Stromal cell of bone marrow (primary cell): ENCODE measurements at regions not wholly inside any gene's neighbourhood (a gene's known extent, or its start where the extent isn't known, plus 50 kb on each side); places are given as distances from the start of the nearest gene placed in this dataset.
"Not testable (repeated sequence)": the region's sequence is repeated elsewhere in the genome, so short reads cannot be mapped to it uniquely, and the experiment has no call there.

Experiments used
- DNase-seq: peaks from one replicate; pipeline ENCODE4 v3.0.0-alpha.2; 2012; ENCODE audit warnings: low read depth

GRCh38 chr2:234861841-234862735, 89.7 kb upstream of the SH3BP4 start:
- no peak for DNase-seq

- DNase-seq = not testable (repeated sequence)
Measured at GRCh38 chr2:234859330-234859872, 92.4 kb upstream of the SH3BP4 start.

DNA sequence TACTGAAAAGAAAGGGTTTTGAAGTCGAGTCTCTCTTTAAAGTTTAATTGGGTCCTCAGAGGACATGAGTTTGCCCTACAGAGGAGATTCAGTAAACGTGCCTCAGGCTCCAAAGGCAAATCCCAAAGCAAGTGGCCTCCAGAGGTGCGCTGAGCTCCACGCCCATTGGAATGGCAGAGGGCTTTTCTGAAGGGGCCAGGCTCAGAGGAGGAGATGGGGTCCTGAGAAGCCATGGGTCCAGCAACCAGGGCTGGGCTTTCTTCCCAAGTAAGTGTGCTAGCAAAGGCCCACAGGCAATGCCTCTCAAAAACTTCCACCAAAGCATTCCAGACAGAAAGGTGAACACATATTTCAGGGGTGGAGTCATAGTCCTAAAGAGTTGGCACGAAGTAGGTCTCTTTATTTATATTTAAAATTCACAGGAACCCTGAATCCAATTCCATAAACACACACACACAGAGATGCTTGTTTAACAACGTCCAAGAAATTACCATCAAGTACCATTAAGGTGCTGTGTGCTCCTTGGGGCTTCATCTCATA, 93.0 kb upstream of the SH3BP4 start:
- no peak for DNase-seq

- DNase-seq = no peak
Measured at GRCh38 chr2:234858145-234858544, 93.7 kb upstream of the SH3BP4 start.

- DNase-seq = no peak
Measured at GRCh38 chr2:234853729-234854128, 98.1 kb upstream of the SH3BP4 start.

DNA sequence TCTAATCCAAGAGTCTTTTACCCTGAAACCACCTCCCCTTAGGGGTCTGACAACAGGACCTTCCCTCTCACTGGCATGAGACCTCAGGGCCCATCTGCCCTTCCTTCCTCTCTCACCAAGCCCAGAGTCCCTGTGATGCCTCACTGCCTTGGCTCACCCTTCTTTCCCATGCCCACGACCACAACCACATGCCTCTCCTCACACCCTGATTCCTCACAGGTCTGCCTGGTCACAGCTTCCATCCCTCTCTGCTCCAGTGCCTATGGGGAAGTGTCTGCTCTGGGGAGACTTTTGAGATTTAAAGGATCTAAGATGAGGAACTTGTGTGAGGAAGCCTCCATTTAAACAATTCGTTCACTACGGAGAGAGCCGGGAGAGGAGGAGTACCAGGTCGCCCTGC, 98.9 kb upstream of the SH3BP4 start:
- DNase-seq = no peak

DNA sequence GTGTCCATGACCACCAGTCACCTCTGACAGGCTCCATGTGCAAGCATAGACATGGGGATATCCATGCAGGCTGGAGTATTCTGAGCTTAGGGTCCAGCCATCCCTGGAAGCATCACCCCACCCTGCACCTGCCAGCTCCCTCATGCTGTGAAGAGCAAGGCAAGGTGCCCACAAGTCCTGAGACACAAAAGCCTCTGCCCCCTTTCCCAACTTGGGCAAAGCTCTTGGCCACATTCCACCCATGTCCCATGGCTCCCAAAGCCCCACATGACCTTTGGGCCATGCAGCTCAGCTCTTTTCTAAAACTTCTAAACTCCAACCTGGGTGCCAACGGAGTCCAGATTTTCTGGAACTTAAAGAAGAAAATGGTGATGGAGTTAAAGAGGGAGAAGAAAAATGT, 99.8 kb upstream of the SH3BP4 start:
- no peak for DNase-seq

GRCh38 chr2:234851451-234851850, 100.4 kb upstream of the SH3BP4 start:
- no peak for DNase-seq

- DNase-seq = no peak
Measured at GRCh38 chr2:234850818-234851217, 101.0 kb upstream of the SH3BP4 start.

GRCh38 chr2:234849678-234850077, 102.1 kb upstream of the SH3BP4 start:
- DNase-seq = no peak

DNA sequence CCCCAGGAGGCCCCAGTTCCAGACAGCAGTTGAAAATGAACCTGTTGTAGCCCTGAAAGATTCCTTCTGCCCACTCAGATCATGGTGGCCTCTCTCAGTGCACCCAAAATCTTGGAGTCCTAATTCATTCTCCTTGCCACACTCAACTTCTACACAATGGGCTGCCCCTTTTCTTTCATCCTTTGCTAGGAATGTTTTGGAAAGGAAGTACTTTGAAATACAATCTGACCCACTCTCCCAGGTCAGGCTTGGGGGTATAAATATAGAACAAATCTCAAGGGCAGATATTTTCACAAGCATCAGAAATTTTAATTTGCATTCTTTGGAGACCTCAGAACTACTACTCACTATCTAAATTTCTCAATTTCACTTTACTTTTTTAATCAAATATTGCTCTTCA, 103.2 kb upstream of the SH3BP4 start:
- DNase-seq = no peak

GRCh38 chr2:234847639-234848038, 104.2 kb upstream of the SH3BP4 start:
- DNase-seq = no peak

- no peak for DNase-seq
Measured at GRCh38 chr2:234847364-234847635, 104.5 kb upstream of the SH3BP4 start.

DNA sequence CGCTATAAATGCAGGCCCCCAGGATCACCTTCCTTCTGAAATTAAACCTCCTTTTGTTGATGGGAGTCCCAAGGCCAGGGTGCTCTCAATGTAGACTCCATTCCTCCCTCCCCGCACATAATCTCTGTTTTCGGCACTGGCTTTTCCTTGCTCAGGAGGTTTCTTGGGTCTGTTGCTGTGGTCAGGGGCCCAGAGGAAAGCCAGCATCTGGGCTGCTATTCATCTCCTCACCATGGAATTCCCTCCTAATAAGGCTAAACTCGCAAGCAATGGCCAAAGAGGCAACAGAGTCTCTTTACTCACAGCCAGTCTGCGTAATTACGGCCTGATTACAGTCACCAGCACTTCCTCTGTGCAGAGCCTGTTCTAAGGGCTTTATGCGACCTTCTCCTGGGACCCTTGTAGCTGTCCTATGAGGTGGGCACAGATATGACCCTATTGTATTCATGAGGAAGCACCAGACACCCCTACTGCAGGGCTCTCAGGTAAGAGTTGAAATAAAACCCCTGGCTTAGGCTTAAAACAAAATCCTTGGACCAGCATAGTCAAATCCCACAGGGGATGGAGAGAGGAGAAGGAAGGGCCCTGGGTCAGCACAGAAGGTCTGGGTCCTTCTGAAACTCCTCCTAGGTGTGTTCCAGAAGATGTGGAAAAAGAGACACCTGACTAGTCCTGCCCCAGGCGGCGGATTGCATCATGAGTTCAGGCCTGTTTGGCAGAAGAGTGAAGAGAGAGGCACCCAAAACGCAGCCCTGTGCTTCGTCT, 105.0 kb upstream of the SH3BP4 start:
- DNase-seq = no peak

- DNase-seq = no peak
Measured at GRCh38 chr2:234845602-234846590, 105.9 kb upstream of the SH3BP4 start.

DNA sequence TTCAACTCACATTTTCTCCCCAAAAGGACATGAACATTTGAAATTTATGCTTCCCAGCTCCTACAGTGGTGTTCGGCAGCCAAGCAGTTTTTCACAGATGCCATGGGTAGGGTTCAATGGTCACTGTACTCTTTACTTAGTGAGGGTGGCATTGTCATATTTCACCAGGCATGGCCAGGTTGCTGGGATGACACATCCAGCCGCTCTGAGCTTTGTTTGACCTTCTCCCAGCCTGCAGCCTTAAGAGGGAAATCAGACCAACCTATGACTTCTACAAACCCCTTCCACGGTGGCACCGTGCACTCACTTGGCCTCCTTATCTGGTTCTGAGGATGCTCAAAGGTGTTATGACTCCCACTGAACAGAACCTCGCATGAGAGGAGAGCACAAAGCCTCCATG, 108.4 kb upstream of the SH3BP4 start:
- no peak for DNase-seq

- DNase-seq = no peak
Measured at GRCh38 chr2:234842753-234843152, 109.1 kb upstream of the SH3BP4 start.

DNA sequence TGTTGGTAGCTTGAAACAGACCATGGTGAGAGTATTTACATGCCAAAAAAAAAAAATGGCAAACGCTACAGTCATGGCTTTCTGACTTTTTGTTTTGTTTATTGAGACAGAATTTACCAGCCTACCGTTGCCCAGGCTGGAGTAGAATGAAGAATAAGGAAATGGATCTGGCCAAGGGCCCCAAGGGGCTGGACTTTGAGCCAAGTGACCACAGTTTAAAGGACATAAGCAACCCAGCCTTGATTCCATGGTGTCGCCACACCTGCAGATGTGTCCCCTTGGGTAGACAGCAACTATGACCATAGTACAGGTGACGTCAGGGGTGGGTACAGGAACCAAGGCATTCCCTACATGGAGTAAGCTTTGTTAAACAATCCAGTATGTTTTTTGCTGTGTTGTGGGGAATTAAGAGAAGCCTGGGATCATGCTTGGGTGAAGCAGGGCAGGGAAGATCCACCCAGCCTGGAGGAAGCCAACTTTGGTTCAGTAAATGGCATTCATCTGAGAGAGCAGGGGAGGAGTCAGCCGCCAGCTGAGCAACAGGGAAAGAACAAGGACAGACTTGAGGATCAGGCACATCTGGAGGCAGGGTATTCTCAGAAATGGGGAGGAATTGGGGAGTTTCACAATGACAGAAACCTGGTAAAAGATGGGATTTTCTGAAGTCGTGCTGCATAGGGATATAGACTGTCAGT, 110.3 kb upstream of the SH3BP4 start:
- no peak for DNase-seq

- DNase-seq = peak; percentile 64
Measured at GRCh38 chr2:234840336-234840735, 111.5 kb upstream of the SH3BP4 start.

DNA sequence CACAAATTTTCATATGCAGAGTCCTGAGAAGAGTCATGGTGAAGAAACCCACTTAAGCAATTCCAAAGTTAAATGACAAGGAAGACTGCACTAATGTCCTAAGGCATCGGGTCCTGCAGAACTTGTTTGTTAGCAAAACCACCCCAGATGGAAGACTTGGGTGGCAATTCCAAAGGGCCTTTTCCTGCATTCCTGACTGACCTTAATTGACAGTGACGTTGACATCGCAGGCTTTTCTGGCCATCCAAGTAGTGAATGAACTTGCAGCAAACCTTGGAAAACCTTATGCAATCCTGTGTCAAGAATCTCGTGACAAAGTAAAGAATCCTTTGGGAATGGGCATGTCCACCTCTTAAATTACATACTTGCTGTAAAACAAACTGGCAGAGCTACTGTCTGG, 112.5 kb upstream of the SH3BP4 start:
- DNase-seq = no peak

DNA sequence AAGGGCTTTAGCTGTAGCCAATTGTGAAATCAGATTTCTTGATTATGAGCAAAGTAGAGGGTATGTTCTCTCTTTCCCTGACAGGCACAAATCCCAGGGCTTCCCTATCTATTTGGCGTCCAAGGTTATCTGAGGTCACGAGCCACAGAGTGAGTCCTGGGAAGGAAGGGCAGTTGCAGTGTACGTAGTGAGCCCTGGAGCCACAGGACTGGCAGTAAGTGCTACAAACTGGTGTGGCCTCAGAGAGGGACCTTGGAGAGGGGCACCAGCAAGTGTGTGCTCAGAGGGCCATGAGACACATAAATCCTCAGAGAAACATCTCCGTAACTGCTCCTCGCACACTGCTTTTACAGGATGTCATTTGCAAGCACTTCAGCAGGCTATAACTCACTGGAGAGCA, 115.5 kb upstream of the SH3BP4 start:
- DNase-seq = no peak
